Activated naive CD4-positive, alpha-beta T cell treated with anti-CD3 and anti-CD28 coated beads, Interleukin-2, amount 10 ng/mL, durations not matched to agents 7 days and 5 days (primary cell): ENCODE measurements at regions not wholly inside any gene's neighbourhood (a gene's known extent, or its start where the extent isn't known, plus 50 kb on each side); places are given as distances from the start of the nearest gene placed in this dataset.

Experiments used
- CTCF ChIA-PET: fragments of 350-600 bp; sonication (Branson Sonifier 250); formaldehyde crosslinking; loops from one replicate; lab custom pipeline; 2021; ENCODE audit warnings: antibody characterized with exemption; lab: Charles Lee
- DNase-seq: peaks from one replicate; pipeline ENCODE4 v3.0.0-alpha.2; 2020
- H3K27ac Mint-ChIP-seq: one replicate; pipeline ENCODE4 v1.8.0; 2021; ENCODE audit warnings: mild to moderate bottlenecking, moderate library complexity, mixed read lengths
- H3K27me3 Mint-ChIP-seq: one replicate; pipeline ENCODE4 v1.8.0; 2021; ENCODE audit warnings: mild to moderate bottlenecking, mixed read lengths
- H3K36me3 Mint-ChIP-seq: one replicate; pipeline ENCODE4 v1.8.0; 2021; ENCODE audit warnings: mixed read lengths
- H3K4me1 Mint-ChIP-seq: one replicate; pipeline ENCODE4 v1.8.0; 2021; ENCODE audit warnings: mixed read lengths
- H3K4me3 Mint-ChIP-seq: one replicate; pipeline ENCODE4 v1.8.0; 2021; ENCODE audit warnings: mild to moderate bottlenecking, moderate library complexity, mixed read lengths
- H3K9me3 Mint-ChIP-seq: one replicate; pipeline ENCODE4 v1.8.0; 2021; ENCODE audit warnings: mixed read lengths

DNA sequence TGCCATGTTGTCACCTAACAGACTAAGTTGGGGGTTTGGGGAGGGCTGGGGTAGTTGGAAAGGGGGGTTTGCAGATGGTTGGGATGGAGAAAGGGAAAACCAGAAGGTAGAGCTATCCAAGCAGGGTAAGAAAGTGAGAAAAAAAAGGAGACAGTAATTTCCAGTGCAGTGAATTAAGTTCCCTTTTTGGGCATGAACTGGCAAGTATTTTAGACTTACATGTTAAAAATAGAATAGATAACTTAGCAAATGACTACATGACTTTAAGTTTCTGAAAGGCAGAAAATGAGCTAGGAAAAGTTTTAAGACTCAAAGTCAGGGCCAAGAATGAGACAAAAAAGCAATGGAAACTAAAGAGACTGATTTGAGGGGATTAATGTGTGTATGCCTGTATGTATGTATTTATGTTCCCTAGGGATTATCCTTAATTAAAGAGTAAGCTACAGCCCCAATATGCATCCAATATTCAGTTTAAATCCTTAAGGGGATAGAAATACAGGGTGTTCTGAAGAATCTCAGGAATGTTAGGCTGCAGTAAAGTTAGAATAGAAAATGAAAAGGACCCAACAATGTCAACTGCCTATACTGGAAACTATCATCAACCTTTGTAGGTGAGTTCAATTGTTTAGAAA, 285.2 kb upstream of the MME start:
- no peaks in the 10 kb centered on the region for H3K27me3 Mint-ChIP-seq
- no peaks in the 10 kb centered on the region for H3K36me3 Mint-ChIP-seq
- DNase-seq = no peak
- H3K4me1 Mint-ChIP-seq = no peaks in the 10 kb centered on the region
- no peaks in the 10 kb centered on the region for H3K9me3 Mint-ChIP-seq
- no peak overlapping the region for H3K4me3 Mint-ChIP-seq
- CTCF ChIA-PET = no interaction called here
- no peak overlapping the region for H3K27ac Mint-ChIP-seq

DNA sequence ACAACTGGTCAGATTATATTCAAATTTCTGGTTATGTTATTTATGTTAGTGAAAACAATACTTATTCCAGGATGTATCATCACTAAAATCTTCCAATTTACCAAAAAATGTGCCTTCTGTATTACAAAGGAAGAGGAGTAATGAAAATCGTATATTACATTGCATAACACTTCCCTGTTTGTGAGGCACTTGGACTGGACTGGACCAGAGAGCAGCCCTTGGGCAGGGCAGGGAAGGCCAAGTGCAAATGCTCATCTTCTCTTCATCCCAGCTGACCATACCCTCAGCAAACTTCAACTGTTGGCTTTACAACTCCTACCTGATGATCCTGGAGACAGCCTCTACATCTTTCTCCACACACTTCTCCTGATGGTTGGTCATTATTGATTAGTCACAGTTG, 285.7 kb upstream of the MME start:
- no peaks in the 10 kb centered on the region for H3K36me3 Mint-ChIP-seq
- no peaks in the 10 kb centered on the region for H3K4me1 Mint-ChIP-seq
- no peak overlapping the region for H3K27ac Mint-ChIP-seq
- no peaks in the 10 kb centered on the region for H3K27me3 Mint-ChIP-seq
- H3K9me3 Mint-ChIP-seq = no peaks in the 10 kb centered on the region
- no peak for DNase-seq
- H3K4me3 Mint-ChIP-seq = no peak overlapping the region
- CTCF ChIA-PET = no interaction called here

DNA sequence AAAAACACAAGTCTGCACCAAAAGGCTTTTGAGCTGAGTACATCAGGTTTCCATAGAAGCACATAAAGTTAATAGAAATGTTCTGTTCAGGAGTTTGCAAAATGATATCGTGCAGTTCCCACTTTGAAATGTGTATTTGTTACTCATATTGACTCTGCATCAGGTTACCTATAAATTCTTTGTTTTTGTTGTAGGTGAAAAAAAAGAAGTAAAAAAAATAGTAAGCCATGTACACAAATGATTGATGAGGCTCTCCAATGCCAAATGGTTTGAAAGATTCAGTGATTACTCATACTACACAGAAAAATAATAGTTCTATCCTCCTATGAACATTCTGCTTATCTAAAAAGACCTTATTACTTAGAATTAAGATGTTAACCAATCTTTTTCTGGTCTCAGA, 287.3 kb upstream of the MME start:
- no peaks in the 10 kb centered on the region for H3K27me3 Mint-ChIP-seq
- CTCF ChIA-PET = no interaction called here
- H3K4me1 Mint-ChIP-seq = no peaks in the 10 kb centered on the region
- no peak overlapping the region for H3K4me3 Mint-ChIP-seq
- H3K27ac Mint-ChIP-seq = no peak overlapping the region
- no peaks in the 10 kb centered on the region for H3K9me3 Mint-ChIP-seq
- no peak for DNase-seq
- no peaks in the 10 kb centered on the region for H3K36me3 Mint-ChIP-seq

DNA sequence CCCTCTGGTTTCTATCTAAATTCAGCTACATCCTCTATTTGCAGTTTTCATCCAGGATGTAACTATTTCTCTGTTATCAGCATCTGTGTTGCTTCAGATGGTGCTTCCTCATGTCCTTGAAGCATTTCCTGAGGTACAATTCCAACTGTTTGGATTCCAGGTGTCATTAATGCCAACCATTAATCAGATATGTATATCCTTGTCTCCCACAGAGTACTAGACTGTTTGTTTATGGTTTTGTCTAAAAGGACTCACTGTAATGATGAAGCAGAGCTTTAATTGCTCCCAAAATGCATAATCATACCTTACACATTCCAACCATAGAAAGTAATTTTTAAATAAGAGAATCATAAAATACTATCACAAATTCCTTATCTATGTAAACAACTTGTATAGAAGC, 288.5 kb upstream of the MME start:
- DNase-seq = no peak
- no peak overlapping the region for H3K4me3 Mint-ChIP-seq
- CTCF ChIA-PET = no interaction called here
- no peak overlapping the region for H3K27ac Mint-ChIP-seq
- no peaks in the 10 kb centered on the region for H3K27me3 Mint-ChIP-seq
- no peaks in the 10 kb centered on the region for H3K4me1 Mint-ChIP-seq
- H3K9me3 Mint-ChIP-seq = no peaks in the 10 kb centered on the region
- no peaks in the 10 kb centered on the region for H3K36me3 Mint-ChIP-seq

GRCh38 chr3:154786724-154787123, 293.4 kb upstream of the MME start:
- Mint-ChIP-seq H3K27ac (no peak overlapping the region), H3K9me3 (peaks cover 2% of the 10 kb centered on the region), H3K4me3 (no peak overlapping the region), H3K27me3 (no peaks in the 10 kb centered on the region), H3K4me1 (no peaks in the 10 kb centered on the region), H3K36me3 (no peaks in the 10 kb centered on the region)
- CTCF ChIA-PET = no interaction called here
- no peak for DNase-seq

GRCh38 chr3:154783521-154783931, 296.6 kb upstream of the MME start:
- no peak overlapping the region for H3K4me3 Mint-ChIP-seq
- H3K27ac Mint-ChIP-seq = no peak overlapping the region
- CTCF ChIA-PET = no interaction called here
- H3K4me1 Mint-ChIP-seq = no peaks in the 10 kb centered on the region
- H3K36me3 Mint-ChIP-seq = no peaks in the 10 kb centered on the region
- DNase-seq = no peak
- H3K27me3 Mint-ChIP-seq = no peaks in the 10 kb centered on the region
- peaks cover 2% of the 10 kb centered on the region for H3K9me3 Mint-ChIP-seq

DNA sequence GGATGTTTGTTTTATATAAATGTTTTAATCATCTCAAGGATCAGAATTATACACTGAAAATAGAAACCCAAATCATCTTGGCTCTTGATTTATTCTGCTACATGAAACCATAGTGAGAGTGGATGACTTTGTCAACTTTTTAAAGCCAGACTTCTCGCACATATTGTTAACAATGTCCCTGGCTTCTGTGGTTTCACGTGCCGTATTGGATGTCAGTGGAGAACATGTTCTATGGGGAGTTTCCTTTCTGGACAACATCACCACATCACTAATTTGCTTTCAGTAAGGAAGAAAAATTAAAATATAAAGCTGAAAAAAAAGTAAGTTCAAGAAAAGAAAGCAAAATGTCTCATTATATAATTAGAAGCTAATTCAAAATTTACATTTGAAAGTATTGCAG, 297.1 kb upstream of the MME start:
- no peak overlapping the region for H3K27ac Mint-ChIP-seq
- DNase-seq = no peak

GRCh38 chr3:154782151-154782550, 298.0 kb upstream of the MME start:
- H3K36me3 Mint-ChIP-seq = no peaks in the 10 kb centered on the region
- H3K9me3 Mint-ChIP-seq = peaks cover 2% of the 10 kb centered on the region
- no peaks in the 10 kb centered on the region for H3K4me1 Mint-ChIP-seq
- H3K27ac Mint-ChIP-seq = no peak overlapping the region
- DNase-seq = no peak
- CTCF ChIA-PET = no interaction called here
- no peak overlapping the region for H3K4me3 Mint-ChIP-seq
- no peaks in the 10 kb centered on the region for H3K27me3 Mint-ChIP-seq

More for the DNA sequence above, 297.1 kb upstream of the MME start:
- H3K9me3 Mint-ChIP-seq = peaks cover 2% of the 10 kb centered on the region
- H3K36me3 Mint-ChIP-seq = no peaks in the 10 kb centered on the region
- no peak overlapping the region for H3K4me3 Mint-ChIP-seq
- H3K4me1 Mint-ChIP-seq = no peaks in the 10 kb centered on the region
- CTCF ChIA-PET = no interaction called here
- H3K27me3 Mint-ChIP-seq = no peaks in the 10 kb centered on the region

DNA sequence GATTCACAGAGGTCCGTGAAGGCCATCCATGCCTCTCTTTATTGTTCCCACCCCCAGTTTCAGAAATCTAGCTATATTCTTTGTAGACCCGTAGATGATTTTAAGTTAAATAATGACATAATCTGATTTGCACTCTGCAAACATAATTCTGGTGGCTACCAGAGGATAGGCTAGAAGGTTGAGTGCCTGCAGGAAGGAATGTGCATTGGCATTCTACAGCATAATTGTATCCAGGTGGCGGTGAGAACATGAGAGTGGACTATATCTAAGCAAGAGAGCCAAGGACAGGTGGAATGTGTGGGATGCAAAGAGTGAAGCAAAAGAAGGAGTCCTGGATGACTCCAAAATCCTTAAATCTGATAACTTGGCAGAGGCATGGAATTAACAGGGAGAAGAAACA, 298.5 kb upstream of the MME start:
- H3K4me1 Mint-ChIP-seq = no peaks in the 10 kb centered on the region
- H3K9me3 Mint-ChIP-seq = peaks cover 2% of the 10 kb centered on the region
- H3K4me3 Mint-ChIP-seq = no peak overlapping the region
- H3K36me3 Mint-ChIP-seq = no peaks in the 10 kb centered on the region
- no peak overlapping the region for H3K27ac Mint-ChIP-seq
- DNase-seq = no peak
- no peaks in the 10 kb centered on the region for H3K27me3 Mint-ChIP-seq
- CTCF ChIA-PET = no interaction called here

DNA sequence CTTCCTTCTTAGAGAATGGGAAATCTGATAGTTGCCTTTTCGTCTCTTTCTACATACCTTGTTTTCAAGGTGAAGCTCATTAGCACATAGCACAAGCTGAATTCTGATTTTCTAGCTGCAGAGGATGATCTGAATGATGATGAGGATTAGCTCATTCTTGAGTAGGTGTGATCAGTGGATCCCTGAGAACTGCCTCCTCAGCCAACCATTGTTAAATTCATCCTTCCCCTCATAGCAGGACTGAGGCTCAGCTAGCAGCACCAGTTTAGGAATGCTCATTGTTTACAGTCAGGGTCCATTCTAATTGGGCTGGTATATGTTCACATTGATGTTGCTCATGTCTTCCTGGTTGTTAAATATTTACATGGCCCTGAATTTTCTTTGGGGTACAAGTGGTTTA, 299.9 kb upstream of the MME start:
- no peaks in the 10 kb centered on the region for H3K4me1 Mint-ChIP-seq
- H3K27ac Mint-ChIP-seq = no peak overlapping the region
- H3K4me3 Mint-ChIP-seq = no peak overlapping the region
- CTCF ChIA-PET = no interaction called here
- H3K9me3 Mint-ChIP-seq = peaks cover 2% of the 10 kb centered on the region
- H3K36me3 Mint-ChIP-seq = no peaks in the 10 kb centered on the region
- DNase-seq = no peak
- H3K27me3 Mint-ChIP-seq = no peaks in the 10 kb centered on the region

- H3K27ac Mint-ChIP-seq = no peak overlapping the region
- CTCF ChIA-PET = no interaction called here
- H3K4me3 Mint-ChIP-seq = no peak overlapping the region
- peaks cover 2% of the 10 kb centered on the region for H3K9me3 Mint-ChIP-seq
- no peak for DNase-seq
- H3K36me3 Mint-ChIP-seq = no peaks in the 10 kb centered on the region
- no peaks in the 10 kb centered on the region for H3K4me1 Mint-ChIP-seq
- no peaks in the 10 kb centered on the region for H3K27me3 Mint-ChIP-seq
Observed at GRCh38 chr3:154779571-154779970, 300.5 kb upstream of the MME start.

DNA sequence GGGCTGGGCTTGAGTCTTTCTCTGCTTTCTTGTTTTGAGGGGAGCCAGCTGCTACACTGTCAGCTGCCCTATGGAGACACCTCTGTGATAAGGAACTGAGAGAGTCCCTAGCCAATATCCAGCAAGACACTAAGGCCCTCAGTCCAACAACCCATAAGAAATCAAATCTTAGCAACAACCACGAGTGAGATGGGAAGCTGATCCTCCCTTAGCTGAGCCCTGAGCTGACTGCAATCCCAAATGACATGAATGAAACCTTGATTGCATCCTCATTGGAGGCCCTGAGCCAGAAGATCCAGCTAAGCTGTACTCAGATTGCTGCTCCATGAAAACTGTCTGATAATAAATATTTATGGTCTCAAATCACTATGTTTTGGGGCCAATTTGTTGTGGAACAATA, 302.1 kb upstream of the MME start:
- no peaks in the 10 kb centered on the region for H3K36me3 Mint-ChIP-seq
- H3K4me1 Mint-ChIP-seq = no peaks in the 10 kb centered on the region
- no peak overlapping the region for H3K4me3 Mint-ChIP-seq
- H3K27ac Mint-ChIP-seq = no peak overlapping the region
- CTCF ChIA-PET = no interaction called here
- no peaks in the 10 kb centered on the region for H3K9me3 Mint-ChIP-seq
- no peaks in the 10 kb centered on the region for H3K27me3 Mint-ChIP-seq
- no peak for DNase-seq

DNA sequence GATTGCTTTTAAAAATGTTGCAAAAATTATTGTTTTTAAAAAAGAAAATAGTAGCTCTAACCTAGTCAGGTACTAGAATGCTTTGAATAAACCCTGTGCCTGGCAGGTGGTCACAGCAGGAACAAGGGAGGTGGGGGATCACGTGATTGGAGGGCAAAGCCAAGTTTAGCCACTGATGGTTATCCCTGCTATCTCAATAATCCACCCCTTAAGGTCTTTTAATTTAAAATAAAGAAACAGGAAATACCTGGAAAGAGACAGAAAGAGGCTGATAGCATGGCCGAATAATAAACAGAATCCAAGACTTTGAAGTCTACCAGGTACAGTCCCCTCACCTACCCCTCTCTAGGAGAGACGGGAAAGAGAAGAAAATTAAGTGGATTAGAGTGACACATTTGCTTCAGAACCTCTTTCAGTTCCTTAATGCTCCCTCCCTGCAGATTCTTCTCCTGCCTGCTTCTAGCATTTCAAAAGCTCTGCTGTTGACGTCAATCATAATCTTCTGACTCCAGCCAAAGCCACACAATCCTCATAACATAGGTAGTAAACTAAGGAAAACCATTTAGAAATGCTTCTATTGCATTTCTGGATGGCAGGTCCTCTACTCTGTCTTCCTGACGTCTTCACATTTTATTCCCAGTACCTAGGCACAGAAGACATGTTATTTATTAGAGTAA, 303.4 kb upstream of the MME start:
- Mint-ChIP-seq H3K27me3 (no peaks in the 10 kb centered on the region), H3K9me3 (no peaks in the 10 kb centered on the region), H3K27ac (no peak overlapping the region), H3K36me3 (no peaks in the 10 kb centered on the region), H3K4me1 (no peaks in the 10 kb centered on the region), H3K4me3 (no peak overlapping the region)
- CTCF ChIA-PET = no interaction called here
- DNase-seq = no peak

- CTCF ChIA-PET = no interaction called here
- no peaks in the 10 kb centered on the region for H3K27me3 Mint-ChIP-seq
- no peak overlapping the region for H3K27ac Mint-ChIP-seq
- no peak for DNase-seq
- no peaks in the 10 kb centered on the region for H3K9me3 Mint-ChIP-seq
- no peaks in the 10 kb centered on the region for H3K36me3 Mint-ChIP-seq
- no peaks in the 10 kb centered on the region for H3K4me1 Mint-ChIP-seq
- no peak overlapping the region for H3K4me3 Mint-ChIP-seq
Observed at GRCh38 chr3:154775821-154776548, 304.1 kb upstream of the MME start.
